HG03108 (cell line): ENCODE measurements at regions not wholly inside any gene's neighbourhood (a gene's known extent, or its start where the extent isn't known, plus 50 kb on each side); places are given as distances from the start of the nearest gene placed in this dataset.
A peak's percentile ranks its signal among the peaks of the same experiment; 100 is the strongest.

Experiments
- ATAC-seq: cut with Tn5 transposase; IDR thresholded peaks from one replicate; pipeline ENCODE4 v1.9.1; 2021; ENCODE audit warnings: moderate library complexity; ENCODE audit not compliant: unreplicated experiment

GRCh38 chr2:40507432-40507831, 55.5 kb upstream of the SLC8A1 start:
- ATAC-seq = no peak

- ATAC-seq = no peak
These were observed 58.4 kb upstream of the SLC8A1 start for GRCh38 chr2:40510304-40510703.

DNA sequence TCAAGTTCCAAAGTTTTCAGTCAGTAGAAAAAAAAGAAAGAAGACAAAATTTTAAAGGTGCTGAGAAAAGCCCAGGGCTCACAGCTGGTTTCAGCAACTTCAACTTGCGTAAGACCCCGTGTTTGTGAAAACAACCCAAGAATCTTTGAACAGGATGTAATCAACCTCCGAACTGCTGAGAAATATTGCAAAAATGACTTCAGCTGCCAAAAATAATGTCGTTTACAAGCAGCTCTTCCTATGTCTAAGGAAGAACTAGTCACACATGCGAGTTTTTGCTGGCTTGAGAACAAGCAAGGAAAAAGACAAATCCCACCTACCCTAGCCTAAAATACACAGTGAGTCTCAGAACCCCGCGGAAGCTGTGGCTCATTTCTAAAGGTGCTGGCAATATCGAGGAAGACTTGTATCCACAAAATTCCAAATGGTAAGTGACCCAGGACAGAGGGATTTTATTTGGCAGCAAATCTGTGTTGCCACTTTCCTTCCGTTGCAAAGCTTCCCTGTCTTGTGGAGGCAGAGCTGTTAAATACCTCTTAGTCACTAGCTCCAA, 59.8 kb upstream of the SLC8A1 start:
- no peak for ATAC-seq

DNA sequence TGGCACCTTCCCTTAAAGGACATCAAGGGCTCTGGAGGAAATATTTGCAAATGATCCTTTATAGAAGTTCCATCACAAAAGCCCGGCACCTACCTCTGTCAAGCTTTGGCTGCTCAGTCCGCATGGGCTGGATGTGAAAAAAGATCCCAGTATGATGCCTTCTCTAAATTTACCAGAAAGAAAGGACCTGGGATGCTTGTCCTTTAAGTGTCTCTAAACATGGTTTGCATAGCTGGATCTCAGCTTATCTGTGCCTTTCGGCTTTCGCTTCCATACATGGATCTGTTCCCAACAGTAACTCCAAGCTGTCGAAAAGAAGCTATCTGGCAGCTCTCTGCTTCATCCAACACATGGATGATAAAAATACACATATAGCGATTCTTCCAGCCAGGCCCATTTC, 60.4 kb upstream of the SLC8A1 start:
- ATAC-seq = no peak

- no peak for ATAC-seq
These were observed 61.3 kb upstream of the SLC8A1 start for GRCh38 chr2:40513201-40513600.

DNA sequence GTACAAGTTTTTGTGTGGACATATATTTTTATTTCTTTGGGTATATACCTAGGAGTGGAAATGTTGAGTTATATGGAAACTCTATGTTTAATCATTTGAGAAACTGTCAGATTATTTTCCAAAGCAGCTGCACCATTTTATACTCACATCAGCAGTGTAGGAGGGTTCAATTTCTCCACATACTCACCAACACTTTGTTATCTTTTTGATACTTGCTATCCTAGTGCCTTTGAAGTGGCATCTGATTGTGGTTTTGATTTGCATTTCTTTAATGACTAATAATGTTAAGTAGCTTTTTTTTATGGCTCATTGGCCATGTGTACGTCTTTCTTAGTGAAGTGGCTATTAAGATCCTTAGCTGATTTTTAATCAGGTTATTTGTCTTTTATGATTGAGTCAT, 64.7 kb upstream of the SLC8A1 start:
- ATAC-seq = no peak

DNA sequence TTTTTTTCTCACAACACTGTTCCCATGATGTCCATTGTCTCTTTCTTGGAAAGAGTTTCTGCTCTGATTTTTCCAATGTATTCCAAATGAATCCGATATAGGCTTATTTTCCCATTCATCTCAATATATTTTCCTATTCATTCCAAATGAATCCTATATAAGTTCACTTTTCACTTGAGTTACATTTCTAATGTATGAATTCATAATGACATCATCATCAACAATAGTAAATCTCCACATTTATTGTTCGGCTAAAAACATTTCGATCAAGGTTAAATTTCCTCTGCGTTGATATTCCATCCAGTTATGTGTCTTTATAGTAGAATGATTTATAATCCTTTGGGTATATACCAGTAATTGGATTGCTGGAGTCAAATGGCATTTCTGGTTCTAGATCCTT, 76.7 kb upstream of the SLC8A1 start:
- ATAC-seq = no peak

DNA sequence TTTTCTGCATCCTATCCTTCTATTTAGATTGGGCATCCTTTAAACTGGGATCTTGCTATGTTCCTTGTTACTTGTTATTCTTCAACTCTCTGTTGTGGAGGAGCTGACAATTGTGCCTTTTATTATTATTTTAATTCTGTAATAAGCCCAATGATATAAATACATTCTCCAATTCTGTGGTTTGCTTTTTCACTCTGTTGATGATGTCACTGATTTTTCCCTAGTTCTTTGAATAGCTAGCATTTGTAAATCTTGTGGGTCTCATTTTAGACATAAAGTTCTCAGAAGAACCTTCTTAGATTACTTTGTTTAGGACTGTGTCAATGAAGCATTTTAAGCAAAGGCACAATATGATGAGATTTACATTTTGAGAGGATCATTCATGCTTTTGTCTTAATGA, 79.5 kb upstream of the SLC8A1 start:
- ATAC-seq = no peak

DNA sequence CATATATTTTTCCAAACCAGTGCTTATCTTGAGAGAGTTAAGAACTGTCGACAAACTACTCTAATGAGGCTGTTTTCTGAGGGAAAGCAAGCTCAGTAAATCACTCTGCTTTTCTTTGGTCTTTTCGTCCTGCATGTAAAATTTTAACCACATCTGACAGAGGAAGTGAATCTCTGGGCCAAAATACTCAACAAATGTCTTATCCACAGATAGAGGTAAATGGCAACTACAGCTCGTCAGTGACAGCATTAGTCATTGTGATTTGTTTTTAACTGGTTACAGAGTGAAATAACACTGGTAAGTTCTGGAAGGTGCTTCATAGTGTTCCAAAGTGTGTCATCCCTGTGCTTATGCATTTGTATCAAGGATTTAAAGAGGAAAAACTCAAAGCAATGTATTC, 82.6 kb upstream of the SLC8A1 start:
- ATAC-seq = no peak

DNA sequence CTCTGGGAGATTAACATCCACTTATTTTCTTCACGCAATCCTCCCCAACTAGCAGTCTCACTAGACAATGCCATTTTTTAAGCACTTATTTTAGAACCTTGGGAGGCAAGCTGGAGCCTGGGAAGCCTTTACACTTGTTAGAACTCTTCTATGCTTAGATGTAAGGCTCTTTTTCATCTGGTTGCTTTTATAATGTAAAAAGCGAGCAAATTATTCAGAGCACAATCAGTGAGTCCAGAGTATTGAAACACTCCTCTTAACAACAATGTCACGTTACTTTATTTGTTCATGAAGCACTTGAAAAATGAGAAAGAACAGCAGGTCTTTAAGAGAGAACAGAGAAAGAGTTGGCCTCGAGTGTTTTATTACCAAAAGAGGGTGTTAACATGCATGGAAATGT, 84.1 kb upstream of the SLC8A1 start:
- no peak for ATAC-seq

GRCh38 chr2:40540026-40540425, 88.1 kb upstream of the SLC8A1 start:
- ATAC-seq = no peak

GRCh38 chr2:40543381-40543780, 91.5 kb upstream of the SLC8A1 start:
- ATAC-seq = no peak

DNA sequence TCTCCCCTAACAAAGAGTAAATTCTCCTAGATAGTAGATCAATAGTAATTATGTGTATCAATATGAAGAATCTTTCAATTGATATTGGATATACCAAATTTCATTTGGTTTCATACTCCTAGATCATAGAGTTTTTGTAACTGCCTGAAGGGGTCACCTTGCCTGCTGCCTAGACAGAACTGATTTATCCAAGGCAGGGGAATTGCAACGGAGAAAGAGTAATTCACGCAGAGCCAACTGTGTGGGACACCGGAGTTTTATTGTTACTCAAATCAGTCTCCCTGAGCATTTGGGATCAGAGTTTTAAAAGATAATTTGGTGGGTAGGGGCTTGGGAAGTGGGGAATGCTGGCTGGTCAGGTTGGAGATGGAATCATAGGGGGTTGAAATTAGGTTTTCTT, 92.2 kb upstream of the SLC8A1 start:
- no peak for ATAC-seq

DNA sequence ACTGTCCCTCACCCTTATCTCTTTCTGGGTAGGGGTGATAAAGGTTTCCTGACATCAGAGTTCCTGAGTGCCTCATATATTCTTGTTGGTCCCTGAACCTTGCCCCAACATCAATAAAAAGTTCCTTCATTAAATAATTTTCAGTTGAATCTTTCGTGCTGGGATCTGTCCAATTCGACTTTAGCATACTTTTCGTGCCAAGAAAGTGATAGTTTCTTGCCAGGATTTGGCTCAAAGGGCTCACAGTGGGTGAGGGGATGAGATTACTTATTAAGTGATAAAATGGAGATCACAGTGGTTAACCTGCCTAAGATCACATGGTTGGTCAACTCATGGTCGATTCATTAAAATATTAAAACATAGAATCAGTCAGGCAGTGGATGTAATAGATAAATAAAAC, 93.8 kb upstream of the SLC8A1 start:
- no peak for ATAC-seq

GRCh38 chr2:40546439-40547191, 94.7 kb upstream of the SLC8A1 start:
- no peak for ATAC-seq

- ATAC-seq = no peak
These were observed 96.6 kb upstream of the SLC8A1 start for GRCh38 chr2:40548521-40548920.

- ATAC-seq = no peak
These were observed 98.2 kb upstream of the SLC8A1 start for GRCh38 chr2:40550085-40550484.

DNA sequence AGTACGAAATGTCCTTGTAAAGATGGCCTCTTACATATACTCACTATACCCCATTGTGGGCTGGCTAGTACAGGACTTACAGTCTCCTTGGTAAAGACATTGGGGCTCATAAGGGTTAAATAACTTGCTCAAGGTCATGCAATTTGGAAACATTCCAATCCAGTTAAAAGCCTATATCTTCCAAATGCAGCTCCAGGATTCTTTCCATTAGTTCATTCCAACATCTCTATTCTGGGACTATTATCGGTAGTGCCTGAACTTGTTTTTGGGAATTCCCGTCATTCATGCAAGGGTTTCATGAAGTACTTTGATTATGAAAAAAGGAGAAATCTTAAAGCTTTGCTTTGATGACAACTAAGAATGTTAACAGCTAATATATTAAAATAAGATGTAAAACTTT, 99.2 kb upstream of the SLC8A1 start:
- no peak for ATAC-seq

DNA sequence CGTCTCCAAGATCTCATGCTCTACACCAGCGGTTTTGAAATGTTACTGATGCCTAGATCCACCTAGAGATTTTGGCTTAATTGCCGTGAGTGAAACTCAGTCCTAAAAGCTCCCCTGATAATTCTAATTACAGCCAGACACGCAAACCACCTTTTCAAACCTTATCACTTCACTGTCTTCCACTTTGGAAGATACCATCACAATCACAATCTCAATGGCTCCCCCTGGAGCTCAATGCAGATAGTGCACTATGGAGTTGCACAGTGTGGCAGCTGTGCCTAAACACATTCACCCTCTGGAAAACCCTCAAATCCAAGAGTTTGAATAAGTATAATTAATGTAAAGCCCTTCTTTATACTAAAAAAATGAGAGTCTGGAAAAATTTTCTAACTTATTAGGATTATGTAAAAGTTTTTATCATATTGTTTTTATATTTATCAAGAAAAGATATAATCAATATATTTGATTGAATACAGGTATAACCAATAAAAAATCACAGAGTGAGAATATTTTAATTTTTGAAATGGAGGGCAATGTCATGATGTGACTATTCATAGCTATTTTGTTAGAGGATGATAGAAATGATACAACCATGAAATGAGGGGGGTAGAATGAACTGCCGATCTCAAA, 102.9 kb upstream of the SLC8A1 start:
- ATAC-seq = peak; percentile 88

GRCh38 chr2:40556293-40556692, 104.4 kb upstream of the SLC8A1 start:
- no peak for ATAC-seq

DNA sequence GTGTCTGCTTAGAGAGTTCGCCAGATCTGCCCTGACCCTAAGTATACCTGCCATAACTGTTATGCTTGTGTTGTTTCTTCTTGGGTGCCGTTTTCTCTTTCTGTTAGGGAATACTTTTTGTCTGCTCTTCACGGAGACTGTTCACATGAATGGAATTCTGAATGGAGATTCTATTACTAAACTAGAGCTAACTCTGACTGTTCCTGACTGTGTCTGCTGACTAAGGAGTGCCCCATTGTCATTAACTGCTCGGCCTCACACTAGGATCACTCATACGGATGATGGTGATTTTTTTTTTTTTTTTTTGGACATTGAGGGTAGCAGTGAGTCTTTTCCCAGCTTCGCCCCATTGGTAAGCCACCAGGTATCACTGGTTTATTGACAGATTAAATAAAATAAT, 104.8 kb upstream of the SLC8A1 start:
- ATAC-seq = no peak

DNA sequence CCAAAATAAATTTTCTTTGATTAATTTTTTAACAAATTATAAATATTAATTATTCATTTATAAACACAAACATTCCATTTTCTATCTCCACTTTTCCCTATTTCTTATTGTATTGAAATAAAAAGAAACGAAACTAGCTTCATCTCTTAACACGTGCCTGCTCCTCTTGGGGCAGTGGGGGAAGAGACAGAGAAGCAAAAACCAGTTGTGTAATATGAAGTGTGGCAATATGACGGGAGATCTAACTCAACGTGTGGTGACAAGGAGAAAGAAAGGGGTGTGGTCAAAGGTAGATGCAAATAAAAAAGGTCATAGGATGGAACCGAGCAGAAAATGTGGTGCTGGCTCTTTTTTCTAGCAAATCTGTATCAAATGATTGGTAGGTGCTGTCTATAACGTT, 106.9 kb upstream of the SLC8A1 start:
- no peak for ATAC-seq

DNA sequence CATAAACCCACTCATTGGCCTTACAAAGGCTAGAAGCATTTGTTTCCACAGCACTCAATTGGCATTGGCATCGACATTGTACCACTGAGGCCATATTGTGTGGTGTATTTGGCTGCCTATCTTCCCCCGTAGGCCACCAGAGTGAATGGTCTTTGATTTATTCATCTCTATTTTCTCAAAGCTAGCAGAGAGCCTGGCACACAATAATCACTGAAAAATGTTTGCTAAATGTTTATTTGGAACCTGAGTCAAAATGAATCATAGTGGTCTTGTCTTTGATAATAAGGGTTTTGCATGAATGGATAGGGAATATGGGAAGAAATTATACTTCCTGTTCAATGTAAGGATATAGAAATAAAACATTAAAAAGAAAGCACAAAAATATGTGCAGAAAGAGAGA, 107.3 kb upstream of the SLC8A1 start:
- no peak for ATAC-seq
